ENCODE measurements at regions not wholly inside any gene's neighbourhood (a gene's known extent, or its start where the extent isn't known, plus 50 kb on each side); places are given as distances from the start of the nearest gene placed in this dataset.

DNA sequence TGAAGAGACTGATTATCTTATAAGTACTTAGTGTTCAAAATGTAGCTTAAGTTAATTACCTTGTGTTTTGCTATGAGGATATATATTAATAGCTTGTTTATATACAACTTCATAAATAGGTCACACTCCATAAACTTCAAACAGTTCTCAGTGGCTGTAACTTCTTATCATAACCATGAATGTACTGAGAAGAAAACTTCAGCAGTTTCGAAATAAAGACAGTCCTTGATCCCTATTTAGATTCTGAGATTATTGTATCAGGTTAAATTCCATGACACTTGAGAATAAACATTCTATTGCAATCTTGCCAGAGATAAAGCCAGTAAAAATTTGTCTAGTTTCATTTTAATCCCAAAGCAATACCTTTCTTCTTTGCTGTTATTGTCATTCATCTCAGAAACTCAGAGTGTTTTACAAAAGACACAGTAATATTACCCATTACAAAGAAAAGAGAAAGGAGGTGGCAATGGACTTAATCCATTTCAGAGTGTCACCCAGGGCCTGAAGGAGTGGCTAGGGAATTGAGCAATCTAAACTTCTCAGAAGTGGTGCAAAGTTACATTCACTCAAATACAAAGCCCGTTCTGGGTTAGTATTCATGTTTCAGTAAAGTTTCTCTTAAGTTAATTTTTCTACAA, 403.6 kb downstream of the SEMA3D start:
- TF ChIP-seq, protein P1, sequence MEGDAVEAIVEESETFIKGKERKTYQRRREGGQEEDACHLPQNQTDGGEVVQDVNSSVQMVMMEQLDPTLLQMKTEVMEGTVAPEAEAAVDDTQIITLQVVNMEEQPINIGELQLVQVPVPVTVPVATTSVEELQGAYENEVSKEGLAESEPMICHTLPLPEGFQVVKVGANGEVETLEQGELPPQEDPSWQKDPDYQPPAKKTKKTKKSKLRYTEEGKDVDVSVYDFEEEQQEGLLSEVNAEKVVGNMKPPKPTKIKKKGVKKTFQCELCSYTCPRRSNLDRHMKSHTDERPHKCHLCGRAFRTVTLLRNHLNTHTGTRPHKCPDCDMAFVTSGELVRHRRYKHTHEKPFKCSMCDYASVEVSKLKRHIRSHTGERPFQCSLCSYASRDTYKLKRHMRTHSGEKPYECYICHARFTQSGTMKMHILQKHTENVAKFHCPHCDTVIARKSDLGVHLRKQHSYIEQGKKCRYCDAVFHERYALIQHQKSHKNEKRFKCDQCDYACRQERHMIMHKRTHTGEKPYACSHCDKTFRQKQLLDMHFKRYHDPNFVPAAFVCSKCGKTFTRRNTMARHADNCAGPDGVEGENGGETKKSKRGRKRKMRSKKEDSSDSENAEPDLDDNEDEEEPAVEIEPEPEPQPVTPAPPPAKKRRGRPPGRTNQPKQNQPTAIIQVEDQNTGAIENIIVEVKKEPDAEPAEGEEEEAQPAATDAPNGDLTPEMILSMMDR (IDR thresholded peaks at IDR 0.05; ENCODE audit: low read depth, low read length) = no peak
- no peak for TF ChIP-seq EZH2phosphoT487 (IDR thresholded peaks at IDR 0.05; ENCODE audit: low read depth)

Data from OCI-LY3 (cell line).